HepG2 (cell line): ENCODE measurements at regions not wholly inside any gene's neighbourhood (a gene's known extent, or its start where the extent isn't known, plus 50 kb on each side); places are given as distances from the start of the nearest gene placed in this dataset.

Source experiments
- ATAC-seq: fragments of 200-7000 bp; cut with Tn5 transposase; 3 replicates; pipeline ENCODE4 v1.9.1; 2020; ENCODE audit warnings: mild to moderate bottlenecking, moderate library complexity
- BruUV-seq: library from RNA; stranded (reverse); fragments of 400-500 nt; replicated peaks from 2 replicates; lab custom pipeline; 2021; lab: Mats Ljungman, UMichigan
- CTCF ChIA-PET: fragments of 300-600 bp; formaldehyde crosslinking; extraction: SDS; loops from one replicate; lab custom pipeline; 2021; ENCODE audit warnings: low total read pairs, inconsistent platforms, low intra/inter-chr PET ratio; lab: Yijun Ruan, JAX
- POLR2A ChIA-PET: fragments of 350-600 bp; sonication (Branson Sonifier 250); formaldehyde crosslinking; loops from one replicate; lab custom pipeline; 2020; ENCODE audit warnings: antibody characterized with exemption, inconsistent platforms; lab: Yijun Ruan, JAX
- DNase-seq: peaks from one replicate; pipeline ENCODE4 v3.0.0-alpha.2; 2015; ENCODE audit warnings: low spot score
- FAIRE-seq: peaks from 3 replicates; lab custom pipeline; 2011; peaks lifted over from hg19 to GRCh38; lab: Jason Lieb, UNC
- H2AFZ ChIP-seq: one replicate; pipeline ENCODE4 v1.6.1; 2011; ENCODE audit warnings: low read length, inconsistent platforms
- H3K27ac ChIP-seq: fragments of 300-600 bp; 3 replicates; pipeline ENCODE4 v1.8.0; 2011; ENCODE audit warnings: mixed run types, mild to moderate bottlenecking, mixed read lengths, low read length, inconsistent platforms; ENCODE audit not compliant: insufficient read depth; ENCODE audit errors: extremely low read length
- H3K27me3 ChIP-seq, 2 experiments: fragments of 200-600 bp in 1 of 2; 2 replicates in 1 of 2; 3 replicates in 1 of 2; pipeline versions ENCODE4 v1.6.0 to v1.8.0; 2011; ENCODE audit warnings: low read length in 2 of 2, mild to moderate bottlenecking in 2 of 2, moderate library complexity in 2 of 2, inconsistent platforms in 1 of 2; ENCODE audit not compliant: insufficient read depth in 2 of 2, control insufficient read depth in 1 of 2
- H3K36me3 ChIP-seq, 2 experiments: fragments of 200-600 bp in 1 of 2; replicated peaks in 1 of 2; 2 replicates in 1 of 2; 3 replicates in 1 of 2; pipeline versions ENCODE4 v1.5.1 to v1.8.0; 2011; ENCODE audit warnings: low read length in 2 of 2, inconsistent platforms in 1 of 2; ENCODE audit not compliant: insufficient read depth in 2 of 2, control insufficient read depth in 1 of 2
- H3K4me1 ChIP-seq: 2 replicates; pipeline ENCODE4 v1.5.1; 2012; ENCODE audit warnings: low read length, inconsistent platforms; ENCODE audit not compliant: insufficient read depth
- H3K4me2 ChIP-seq: 2 replicates; pipeline ENCODE4 v1.6.0; 2011; ENCODE audit warnings: low read depth, low read length, inconsistent platforms
- H3K4me3 ChIP-seq, 3 experiments: fragments of 200-600 bp in 1 of 3; sonication (generic), shearing (Covaris generic) in 1 of 3; replicated peaks in 1 of 3; 2 replicates each; pipeline ENCODE4 v1.5.1; 2011 to 2016; ENCODE audit warnings: low read length in 3 of 3, inconsistent platforms in 2 of 3, low read depth in 2 of 3, mild to moderate bottlenecking in 2 of 3, control low read depth in 1 of 3, mixed read lengths in 1 of 3; ENCODE audit not compliant: insufficient read depth in 1 of 3
- H3K79me2 ChIP-seq: one replicate; pipeline ENCODE4 v1.6.1; 2011; ENCODE audit warnings: low read length, inconsistent platforms; ENCODE audit not compliant: insufficient read depth
- H3K9ac ChIP-seq: 2 replicates; pipeline ENCODE4 v1.6.0; 2011; ENCODE audit warnings: mild to moderate bottlenecking, low read depth, low read length, inconsistent platforms; ENCODE audit not compliant: insufficient read depth
- H3K9me3 ChIP-seq: 2 replicates; pipeline ENCODE4 v1.5.1; 2012; ENCODE audit warnings: mild to moderate bottlenecking, low read length
- H4K20me1 ChIP-seq: 2 replicates; pipeline ENCODE4 v1.6.0; 2011; ENCODE audit warnings: inconsistent platforms, mild to moderate bottlenecking, low read length, moderate library complexity; ENCODE audit not compliant: insufficient read depth
- CENPT ChIP-seq: sonication (generic); formaldehyde crosslinking; IDR thresholded peaks from 2 replicates; pipeline ENCODE4 v1.8.0; 2022; ENCODE audit warnings: low read depth, mild to moderate bottlenecking, moderate library complexity, missing genetic modification reagents
- GATAD1 ChIP-seq: IDR thresholded peaks from 2 replicates; pipeline ENCODE4 v1.6.1; 2016; ENCODE audit warnings: missing genetic modification reagents, missing compliant biosample characterization
- NR2C2 ChIP-seq: sonication (generic); formaldehyde crosslinking; IDR thresholded peaks from 2 replicates; pipeline ENCODE4 v1.4.0; 2020; ENCODE audit warnings: missing genetic modification reagents, mild to moderate bottlenecking, moderate library complexity, borderline replicate concordance
- ZIK1 ChIP-seq: sonication (generic); formaldehyde crosslinking; IDR thresholded peaks from 2 replicates; pipeline ENCODE4 v1.5.0; 2020; ENCODE audit warnings: mild to moderate bottlenecking, low read depth, missing genetic modification reagents, borderline replicate concordance
- ZNF446 ChIP-seq: sonication (generic); formaldehyde crosslinking; IDR thresholded peaks from 2 replicates; pipeline ENCODE4 v1.5.0; 2020; ENCODE audit warnings: mild to moderate bottlenecking, missing genetic modification reagents
- WGBS: methylation state at CpG from one replicate; pipeline ENCODE4 v1.1.6; 2017; ENCODE audit warnings: low lambda C conversion rate; 5-methylcytosine and 5-hydroxymethylcytosine counted together
- in situ Hi-C: cut with HindIII; loops from 2 replicates; pipeline ENCODE4 v1.10.0; 2017; ENCODE audit warnings: low pct_unique_long_range_greater_than_20kb; ENCODE audit not compliant: extremely low pct_ligation_motif_present
- intact Hi-C: fragments of 100-400 bp; cut with micrococcal nuclease; formaldehyde crosslinking; loops from one replicate; pipeline ENCODE4 v1.10.0; 2022; ENCODE audit not compliant: unreplicated experiment
- TF ChIP-seq, protein P1 (sequence below): sonication (generic); formaldehyde crosslinking; IDR thresholded peaks from 2 replicates; pipeline ENCODE4 v1.5.0; 2020; ENCODE audit warnings: missing genetic modification reagents, mild to moderate bottlenecking, borderline replicate concordance
- TF ChIP-seq, protein P2 (sequence below): sonication (generic); formaldehyde crosslinking; IDR thresholded peaks from 2 replicates; pipeline ENCODE4 v1.5.0; 2020; ENCODE audit warnings: mild to moderate bottlenecking, missing genetic modification reagents

DNA sequence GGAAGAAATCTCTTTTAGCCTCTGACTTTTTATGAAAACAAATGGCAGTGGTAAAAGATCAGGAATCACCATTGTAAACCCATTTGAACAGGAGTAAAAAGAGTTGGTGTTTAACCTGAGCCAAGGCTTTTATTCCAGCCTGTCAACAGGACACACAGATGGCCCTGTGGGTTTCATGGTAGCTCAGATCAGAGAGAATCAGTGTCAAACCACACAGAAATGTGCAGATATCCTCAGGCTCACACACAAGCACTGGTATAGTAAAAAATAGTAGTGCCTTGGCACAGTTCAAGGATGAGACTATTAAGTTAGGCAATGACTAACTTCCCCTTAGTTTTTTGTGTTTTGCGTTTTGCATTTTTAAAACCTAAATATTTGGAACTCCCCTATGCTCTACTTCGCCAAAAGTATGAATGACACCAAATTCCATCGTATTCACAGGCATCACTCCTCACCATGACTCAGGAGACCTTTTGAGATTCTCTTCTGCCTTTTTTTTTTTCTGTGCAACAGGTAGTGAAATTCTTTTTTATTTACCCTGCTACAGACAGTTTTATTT, 1200.0 kb downstream of the CDH11 start:
- POLR2A ChIA-PET = no interaction called here
- no peak for DNase-seq
- Histone ChIP-seq H3K27me3 (no peaks in the 10 kb centered on the region), H3K4me1 (no peaks in the 10 kb centered on the region), H3K79me2 (no peaks in the 10 kb centered on the region), H3K27ac (no peak overlapping the region), H3K4me2 (no peak overlapping the region), H4K20me1 (no peaks in the 10 kb centered on the region), H3K36me3 (no peaks in the 10 kb centered on the region), H2AFZ (no peak overlapping the region), H3K9ac (no peak overlapping the region), H3K9me3 (peaks cover 84% of the 10 kb centered on the region), H3K4me3 (no peak overlapping the region)
- no peak for ATAC-seq
- CTCF ChIA-PET = no interaction called here
- no peak for FAIRE-seq
- TF ChIP-seq ZIK1 (CRISPR knock-in tag) (no peak), CENPT (CRISPR knock-in tag) (no peak), GATAD1 (CRISPR knock-in tag) (no peak), ZNF446 (CRISPR knock-in tag) (no peak), NR2C2 (no peak)
- TF ChIP-seq, protein P1, sequence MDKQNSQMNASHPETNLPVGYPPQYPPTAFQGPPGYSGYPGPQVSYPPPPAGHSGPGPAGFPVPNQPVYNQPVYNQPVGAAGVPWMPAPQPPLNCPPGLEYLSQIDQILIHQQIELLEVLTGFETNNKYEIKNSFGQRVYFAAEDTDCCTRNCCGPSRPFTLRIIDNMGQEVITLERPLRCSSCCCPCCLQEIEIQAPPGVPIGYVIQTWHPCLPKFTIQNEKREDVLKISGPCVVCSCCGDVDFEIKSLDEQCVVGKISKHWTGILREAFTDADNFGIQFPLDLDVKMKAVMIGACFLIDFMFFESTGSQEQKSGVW (CRISPR knock-in tag) = no peak
- TF ChIP-seq, protein P2, sequence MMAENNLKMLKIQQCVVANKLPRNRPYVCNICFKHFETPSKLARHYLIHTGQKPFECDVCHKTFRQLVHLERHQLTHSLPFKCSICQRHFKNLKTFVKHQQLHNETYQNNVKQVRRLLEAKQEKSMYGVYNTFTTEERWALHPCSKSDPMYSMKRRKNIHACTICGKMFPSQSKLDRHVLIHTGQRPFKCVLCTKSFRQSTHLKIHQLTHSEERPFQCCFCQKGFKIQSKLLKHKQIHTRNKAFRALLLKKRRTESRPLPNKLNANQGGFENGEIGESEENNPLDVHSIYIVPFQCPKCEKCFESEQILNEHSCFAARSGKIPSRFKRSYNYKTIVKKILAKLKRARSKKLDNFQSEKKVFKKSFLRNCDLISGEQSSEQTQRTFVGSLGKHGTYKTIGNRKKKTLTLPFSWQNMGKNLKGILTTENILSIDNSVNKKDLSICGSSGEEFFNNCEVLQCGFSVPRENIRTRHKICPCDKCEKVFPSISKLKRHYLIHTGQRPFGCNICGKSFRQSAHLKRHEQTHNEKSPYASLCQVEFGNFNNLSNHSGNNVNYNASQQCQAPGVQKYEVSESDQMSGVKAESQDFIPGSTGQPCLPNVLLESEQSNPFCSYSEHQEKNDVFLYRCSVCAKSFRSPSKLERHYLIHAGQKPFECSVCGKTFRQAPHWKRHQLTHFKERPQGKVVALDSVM (CRISPR knock-in tag) = no peak
- in situ Hi-C loops = no loop called here
- intact Hi-C loops = no loop called here
- no TSS peak for BruUV-seq
- WGBS = 2% methylated on average over 3 of the region's 3 CpGs
